HG03442 (cell line): ENCODE measurements at regions not wholly inside any gene's neighbourhood (a gene's known extent, or its start where the extent isn't known, plus 50 kb on each side); places are given as distances from the start of the nearest gene placed in this dataset.
A peak's percentile ranks its signal among the peaks of the same experiment; 100 is the strongest.
"Not testable (repeated sequence)": the region's sequence is repeated elsewhere in the genome, so short reads cannot be mapped to it uniquely, and the experiment has no call there.

Experiments
- ATAC-seq: cut with Tn5 transposase; IDR thresholded peaks from one replicate; pipeline ENCODE4 v1.9.1; 2021; ENCODE audit warnings: mild to moderate bottlenecking, moderate library complexity; ENCODE audit not compliant: unreplicated experiment

GRCh38 chr1:235059221-235059620 lies 69.4 kb downstream of the TOMM20 start:
- ATAC-seq: no peak

- ATAC-seq: no peak
Measured at GRCh38 chr1:235058695-235059094, 69.9 kb downstream of the TOMM20 start.

DNA sequence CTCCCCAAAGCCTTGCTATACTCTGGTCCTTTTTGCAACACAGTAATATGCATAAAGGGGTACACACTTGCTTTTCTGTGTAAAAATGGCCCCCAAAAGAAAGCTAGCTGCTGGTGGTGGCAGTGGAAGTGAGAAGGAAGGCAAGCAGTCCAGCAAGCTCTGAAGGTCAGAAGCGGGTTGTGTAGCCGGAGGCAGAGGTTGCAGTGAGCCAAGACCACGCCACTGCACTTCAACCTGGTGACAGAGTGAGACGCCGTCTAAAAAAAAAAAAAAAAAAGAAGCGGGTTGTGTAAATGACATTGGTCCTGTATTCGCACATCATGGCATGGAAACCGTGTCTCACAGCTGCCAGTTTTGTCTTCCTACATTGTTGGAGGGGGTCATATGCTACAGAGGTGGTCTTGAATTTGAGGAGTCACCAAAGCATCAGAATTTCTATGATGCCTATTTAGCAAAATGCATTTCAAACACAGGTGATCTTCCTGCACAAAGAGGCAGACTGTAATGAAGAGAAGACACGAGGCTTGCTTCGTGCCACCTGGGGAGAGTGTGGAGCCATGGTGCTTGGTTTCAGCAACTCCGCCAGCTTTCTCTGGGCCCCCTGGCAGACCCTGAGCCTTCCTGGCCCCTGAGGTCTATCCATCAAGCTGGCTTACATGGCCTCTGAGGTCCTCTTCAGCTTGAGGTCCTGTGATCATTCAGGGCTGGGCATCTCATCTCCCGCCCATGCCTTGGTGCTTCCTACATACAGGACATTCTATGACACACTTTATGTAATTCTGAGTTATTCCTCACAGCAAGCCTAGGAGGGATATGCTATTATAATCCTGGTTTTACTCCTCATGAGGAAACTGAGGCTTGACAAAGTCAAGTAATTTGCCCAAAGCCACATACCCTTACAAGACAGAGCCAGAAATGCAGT lies 71.0 kb downstream of the TOMM20 start:
- ATAC-seq: no peak

GRCh38 chr1:235056937-235057336 lies 71.7 kb downstream of the TOMM20 start:
- ATAC-seq: no peak

DNA sequence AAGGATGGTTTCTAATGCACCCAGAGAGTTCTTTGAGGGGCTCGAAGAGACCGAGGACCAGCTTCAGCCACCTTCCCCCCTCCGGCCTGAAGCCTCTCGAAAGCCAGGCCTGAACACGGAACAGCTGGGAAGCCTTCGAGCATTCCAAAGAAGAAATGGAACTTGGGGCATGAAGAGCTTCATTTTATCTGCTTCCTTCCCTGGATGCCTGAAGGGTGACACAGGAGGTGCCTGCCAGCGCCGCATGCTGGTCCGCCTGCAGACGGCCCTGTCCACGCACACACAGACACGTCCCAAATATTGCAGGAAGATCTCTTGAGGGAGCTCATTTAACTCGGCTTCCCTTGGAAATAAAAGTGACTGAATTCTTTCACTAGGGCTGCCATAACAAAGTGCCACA lies 73.7 kb downstream of the TOMM20 start:
- no peak for ATAC-seq

GRCh38 chr1:235054466-235054865 lies 74.2 kb downstream of the TOMM20 start:
- no peak for ATAC-seq

DNA sequence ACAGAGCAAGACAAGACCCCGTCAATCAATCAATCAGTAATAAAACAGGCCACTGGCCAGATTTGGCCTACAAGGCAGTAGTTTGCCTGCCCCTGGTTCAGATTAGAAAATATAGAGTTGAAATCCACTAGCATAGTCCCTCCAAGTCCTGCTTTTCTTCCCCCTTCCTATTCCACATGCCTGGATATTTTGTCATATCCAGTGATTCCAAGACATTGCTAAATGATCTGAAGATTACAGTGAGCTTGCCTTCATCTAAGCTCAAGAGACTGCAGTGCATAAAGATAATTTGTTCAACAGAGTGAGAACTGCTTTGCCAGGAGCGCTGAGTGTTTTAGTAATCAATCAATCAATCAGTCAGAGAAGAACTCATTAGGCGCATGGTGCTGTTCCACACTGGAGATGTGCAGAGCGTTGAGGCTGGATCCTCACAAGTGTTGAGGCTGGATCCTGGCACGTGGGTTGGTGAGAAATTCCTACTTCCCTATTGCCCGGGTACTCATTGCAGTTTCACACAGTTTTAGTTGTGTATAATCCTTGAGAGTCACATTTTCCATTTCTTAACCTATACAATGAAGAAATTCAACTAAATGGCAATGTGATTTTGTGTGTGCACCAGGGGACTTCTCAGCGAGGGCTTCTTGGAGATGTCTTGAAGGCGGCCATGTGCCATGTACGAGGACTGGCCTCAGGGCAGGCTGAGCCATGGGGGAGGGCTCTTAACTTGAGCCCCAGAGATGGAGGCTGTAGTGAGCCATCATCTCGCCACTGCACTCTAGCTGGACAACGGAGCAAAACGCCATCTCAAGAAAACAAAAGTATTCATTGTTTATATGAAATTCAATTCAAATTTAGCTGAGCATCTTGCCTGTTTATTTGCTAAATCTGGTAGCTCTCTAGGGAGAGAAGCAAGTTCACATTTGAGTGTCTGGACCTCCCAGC lies 76.3 kb downstream of the TOMM20 start:
- ATAC-seq: no peak

DNA sequence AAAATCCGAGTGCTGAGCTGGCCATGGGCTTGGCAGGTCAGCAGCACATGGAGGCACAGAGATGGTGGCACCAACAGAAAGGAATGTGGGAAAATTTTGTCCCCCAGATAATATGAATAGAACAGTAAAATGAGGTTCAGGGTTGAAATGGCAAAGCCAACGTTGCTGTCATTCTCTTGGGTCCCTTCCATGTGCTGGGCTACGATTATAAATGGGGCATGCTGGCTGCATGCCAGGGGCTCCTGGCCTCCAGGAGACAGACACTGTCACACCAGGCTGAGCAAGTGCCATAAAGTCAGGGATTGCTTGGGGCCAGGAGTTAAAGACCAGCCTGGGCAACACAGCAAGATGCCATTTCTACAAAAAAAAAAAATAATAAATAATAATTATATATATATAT lies 77.1 kb downstream of the TOMM20 start:
- no peak for ATAC-seq

- ATAC-seq: peak; percentile 40
Measured at GRCh38 chr1:235050911-235051360, 77.7 kb downstream of the TOMM20 start.

- not testable (repeated sequence) for ATAC-seq
Measured at GRCh38 chr1:235049716-235050378, 78.8 kb downstream of the TOMM20 start.

GRCh38 chr1:235049217-235049616 lies 79.4 kb downstream of the TOMM20 start:
- ATAC-seq: no peak

DNA sequence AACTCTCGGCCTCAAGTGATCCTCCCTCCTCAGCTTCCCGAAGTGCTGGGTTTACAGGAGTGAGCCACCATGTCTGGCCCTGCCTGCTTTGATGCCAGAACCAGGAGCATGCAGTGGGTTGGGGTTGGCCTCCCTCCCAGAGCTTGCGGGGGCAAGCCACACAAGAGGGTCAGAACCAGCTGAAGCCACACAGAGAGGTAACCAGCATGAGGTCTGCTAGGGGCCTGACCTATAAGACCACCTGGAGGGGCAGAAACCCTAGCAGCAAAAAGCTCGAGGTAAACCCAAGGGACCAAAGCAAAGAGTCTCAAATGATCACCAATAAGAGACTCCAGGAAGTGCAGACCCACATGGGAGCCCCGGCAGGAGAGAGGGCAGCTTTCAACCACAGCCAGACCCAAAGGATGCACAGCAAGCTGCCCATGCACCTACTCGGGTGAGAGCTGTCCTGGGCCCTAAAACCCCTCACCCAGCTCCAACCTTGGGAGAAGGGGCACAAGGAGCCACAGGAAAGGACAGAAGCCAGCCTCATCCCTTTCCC lies 81.2 kb downstream of the TOMM20 start:
- ATAC-seq: no peak

DNA sequence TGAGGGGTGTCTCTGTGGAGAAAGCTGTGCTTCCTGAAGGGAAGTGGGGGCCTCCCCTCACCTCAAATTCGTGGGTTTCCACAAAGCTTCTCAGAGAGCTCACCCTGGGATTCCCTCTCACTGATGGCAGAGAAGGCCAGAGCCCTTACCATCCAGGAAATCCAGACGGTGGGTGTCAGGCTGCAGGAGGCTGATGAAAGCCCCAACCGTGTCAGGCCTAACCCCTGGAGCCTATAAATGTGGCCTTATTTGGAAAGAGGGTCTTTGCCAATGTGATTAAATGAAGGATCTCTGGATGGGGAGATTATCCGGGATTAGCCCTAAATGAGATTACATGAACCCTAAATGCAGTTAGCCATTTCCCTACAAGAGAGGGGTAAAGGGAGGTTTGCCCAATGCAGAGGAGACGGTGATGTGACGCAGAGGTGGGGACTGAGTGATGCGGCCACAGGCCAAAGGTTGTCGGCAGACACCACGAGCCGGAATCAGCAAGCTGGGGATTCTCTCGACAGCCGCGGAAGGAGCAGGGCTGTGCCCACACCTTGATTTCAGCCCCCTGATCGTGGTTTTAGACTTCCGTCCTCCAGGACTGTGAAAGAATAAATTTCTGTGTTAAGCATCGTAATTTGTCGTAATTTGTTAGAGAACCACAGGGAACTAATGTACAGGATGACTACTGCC lies 82.6 kb downstream of the TOMM20 start:
- no peak for ATAC-seq

- ATAC-seq: no peak
Measured at GRCh38 chr1:235045034-235045690, 83.5 kb downstream of the TOMM20 start.

- no peak for ATAC-seq
Measured at GRCh38 chr1:235043234-235043633, 85.4 kb downstream of the TOMM20 start.

DNA sequence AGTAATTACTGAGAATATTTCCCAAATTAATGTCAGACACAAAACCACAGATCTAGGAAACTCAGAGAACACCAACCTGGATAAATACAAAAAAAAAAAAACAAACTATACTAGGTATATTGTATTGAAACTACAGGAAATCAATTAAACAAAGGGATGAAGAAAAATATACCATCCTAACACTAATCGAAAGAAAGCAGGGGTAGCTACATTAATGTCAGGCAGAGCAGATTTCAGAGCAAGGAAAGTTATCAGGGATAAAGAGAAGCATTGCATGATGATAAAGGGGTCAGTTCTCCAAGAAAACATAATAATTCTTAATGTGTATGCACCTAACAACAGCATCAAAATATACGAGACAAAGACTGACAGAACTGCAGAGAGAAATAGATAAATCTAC lies 89.9 kb downstream of the TOMM20 start:
- ATAC-seq: no peak

- no peak for ATAC-seq
Measured at GRCh38 chr1:235035928-235036327, 92.7 kb downstream of the TOMM20 start.

- no peak for ATAC-seq
Measured at GRCh38 chr1:235030919-235031596, 97.6 kb downstream of the TOMM20 start.

DNA sequence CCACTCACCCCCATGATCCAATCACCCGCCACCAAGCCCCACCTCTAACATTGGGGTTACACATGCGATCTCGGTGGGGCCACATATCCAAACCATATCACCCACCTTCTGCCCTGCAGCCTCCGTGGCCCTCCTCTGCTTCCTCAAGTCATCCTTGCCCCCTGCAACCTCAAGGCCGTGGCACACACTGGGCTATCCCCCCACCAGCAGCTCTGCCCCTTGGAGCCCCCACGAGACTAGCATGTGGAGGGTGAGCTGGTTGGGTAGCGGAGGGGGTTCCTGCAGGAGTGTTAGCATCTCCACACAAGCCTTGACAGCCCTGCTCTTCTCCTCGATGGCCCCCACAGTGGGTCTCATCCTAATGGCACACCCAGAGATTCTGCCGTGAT lies 100.8 kb downstream of the TOMM20 start:
- ATAC-seq: no peak
